NCI-H1930 (cell line): ENCODE measurements at regions not wholly inside any gene's neighbourhood (a gene's known extent, or its start where the extent isn't known, plus 50 kb on each side); places are given as distances from the start of the nearest gene placed in this dataset.
A peak's percentile ranks its signal among the peaks of the same experiment; 100 is the strongest.
"Not testable (repeated sequence)": the region's sequence is repeated elsewhere in the genome, so short reads cannot be mapped to it uniquely, and the experiment has no call there.

ENCODE experiments used
- DNase-seq, 2 experiments: peaks; one replicate each; lab custom pipeline; 2025; lab: John Stamatoyannopoulos, UW

- DNase-seq: no peak
Measured at GRCh38 chr6:85357651-85358050, 92.2 kb upstream of the NT5E start.

GRCh38 chr6:85356743-85357142, 93.1 kb upstream of the NT5E start:
- not testable (repeated sequence) for DNase-seq

- no peak for DNase-seq
Measured at GRCh38 chr6:85355816-85356215, 94.1 kb upstream of the NT5E start.

- DNase-seq: peak; percentile 7 to 29
Measured at GRCh38 chr6:85354761-85355618, 94.9 kb upstream of the NT5E start.

- no peak for DNase-seq
Measured at GRCh38 chr6:85353012-85353411, 96.9 kb upstream of the NT5E start.

GRCh38 chr6:85348643-85349042, 101.2 kb upstream of the NT5E start:
- no peak for DNase-seq

- no peak for DNase-seq
Measured at GRCh38 chr6:85347812-85348211, 102.1 kb upstream of the NT5E start.

- no peak for DNase-seq
Measured at GRCh38 chr6:85346196-85346595, 103.7 kb upstream of the NT5E start.

- DNase-seq: no peak
Measured at GRCh38 chr6:85344996-85345395, 104.9 kb upstream of the NT5E start.

GRCh38 chr6:85343428-85343827, 106.5 kb upstream of the NT5E start:
- no peak for DNase-seq

GRCh38 chr6:85329196-85329595, 120.7 kb upstream of the NT5E start:
- DNase-seq: no peak

- not testable (repeated sequence) for DNase-seq
Measured at GRCh38 chr6:85325811-85326210, 124.1 kb upstream of the NT5E start.

GRCh38 chr6:85323435-85324040, 126.3 kb upstream of the NT5E start:
- DNase-seq: peak; percentile 42 to 68

GRCh38 chr6:85322446-85323105, 127.3 kb upstream of the NT5E start:
- no peak for DNase-seq

- no peak for DNase-seq
Measured at GRCh38 chr6:85321906-85322305, 128.0 kb upstream of the NT5E start.

- DNase-seq: no peak
Measured at GRCh38 chr6:85314586-85314985, 135.3 kb upstream of the NT5E start.

- DNase-seq: no peak
Measured at GRCh38 chr6:85300581-85300980, 149.3 kb upstream of the NT5E start.

- no peak for DNase-seq
Measured at GRCh38 chr6:85298553-85298952, 151.3 kb upstream of the NT5E start.

GRCh38 chr6:85291326-85291725, 158.6 kb upstream of the NT5E start:
- DNase-seq: no peak

- no peak for DNase-seq
Measured at GRCh38 chr6:85287654-85288053, 162.2 kb upstream of the NT5E start.

- no peak for DNase-seq
Measured at GRCh38 chr6:85287158-85287557, 162.7 kb upstream of the NT5E start.

GRCh38 chr6:85286507-85286906, 163.4 kb upstream of the NT5E start:
- DNase-seq: not testable (repeated sequence)

- no peak for DNase-seq
Measured at GRCh38 chr6:85285934-85286333, 163.9 kb upstream of the NT5E start.
